Upper lobe of right lung (tissue), 1 donor: ENCODE measurements at regions not wholly inside any gene's neighbourhood (a gene's known extent, or its start where the extent isn't known, plus 50 kb on each side); places are given as distances from the start of the nearest gene placed in this dataset.

Experiments used
- ATAC-seq: fragments of 200-7000 bp; cut with Tn5 transposase; one replicate; pipeline ENCODE4 v1.9.1; 2020; ENCODE audit warnings: mild to moderate bottlenecking, moderate library complexity
- DNase-seq: peaks from one replicate; pipeline ENCODE4 v3.0.0-alpha.2; 2020
- H3K27ac ChIP-seq: fragments of 200-600 bp; one replicate; pipeline ENCODE4 v1.8.0; 2022
- H3K27me3 ChIP-seq: fragments of 200-600 bp; one replicate; pipeline ENCODE4 v1.8.0; 2022; ENCODE audit warnings: mild to moderate bottlenecking
- H3K36me3 ChIP-seq: fragments of 200-600 bp; one replicate; pipeline ENCODE4 v1.8.0; 2022
- H3K4me1 ChIP-seq: fragments of 200-600 bp; one replicate; pipeline ENCODE4 v1.8.0; 2022
- H3K4me3 ChIP-seq: fragments of 200-600 bp; one replicate; pipeline ENCODE4 v1.8.0; 2022; ENCODE audit warnings: mild to moderate bottlenecking
- H3K9me3 ChIP-seq: fragments of 200-600 bp; one replicate; pipeline ENCODE4 v1.8.0; 2022
- intact Hi-C: fragments of 100-400 bp; cut with DNase I; formaldehyde crosslinking; loops from one replicate; pipeline ENCODE4 v1.11.0; 2022
- TF ChIP-seq, protein P1 (sequence below): fragments of 200-600 bp; IDR thresholded peaks from one replicate; pipeline ENCODE4 v1.8.0; 2022; ENCODE audit warnings: antibody characterized with exemption
- donor health status: DM: no; HTN: yes; CAD: no; lungs with severe emphysema.

DNA sequence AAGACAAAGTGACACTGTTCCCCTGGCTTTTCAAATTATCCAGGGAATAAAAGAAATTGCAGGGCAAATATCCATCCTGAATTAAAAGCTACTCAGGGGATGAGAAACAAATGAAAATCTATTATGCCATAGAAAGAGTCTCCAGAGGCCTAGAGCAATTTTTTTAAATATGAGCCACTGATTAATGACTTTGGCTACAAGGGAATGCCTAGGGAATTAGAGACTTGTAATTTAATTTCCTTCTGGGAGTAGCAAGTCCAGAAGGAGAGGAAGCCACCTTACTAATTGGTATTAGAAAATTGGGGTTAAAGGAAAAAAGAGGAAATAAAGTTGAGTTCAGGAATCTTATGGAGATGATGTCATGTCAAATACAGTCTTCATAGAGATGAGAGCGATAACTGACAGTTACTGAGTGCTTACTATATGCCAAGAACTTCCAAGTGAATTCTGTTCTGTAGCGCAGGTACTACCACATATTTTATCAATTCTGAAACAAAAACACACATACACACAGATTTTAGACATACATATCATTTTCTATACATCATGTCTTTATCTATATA, 304.4 kb downstream of the DUSP6 start:
- intact Hi-C loops = no loop called here
- H3K27ac ChIP-seq = no peak overlapping the region
- H3K9me3 ChIP-seq = no peaks in the 10 kb centered on the region
- no peaks in the 10 kb centered on the region for H3K36me3 ChIP-seq
- no peaks in the 10 kb centered on the region for H3K27me3 ChIP-seq
- DNase-seq (no peak), ATAC-seq (no peak)
- no peaks in the 10 kb centered on the region for H3K4me1 ChIP-seq
- no peak overlapping the region for H3K4me3 ChIP-seq
- TF ChIP-seq, protein P1, sequence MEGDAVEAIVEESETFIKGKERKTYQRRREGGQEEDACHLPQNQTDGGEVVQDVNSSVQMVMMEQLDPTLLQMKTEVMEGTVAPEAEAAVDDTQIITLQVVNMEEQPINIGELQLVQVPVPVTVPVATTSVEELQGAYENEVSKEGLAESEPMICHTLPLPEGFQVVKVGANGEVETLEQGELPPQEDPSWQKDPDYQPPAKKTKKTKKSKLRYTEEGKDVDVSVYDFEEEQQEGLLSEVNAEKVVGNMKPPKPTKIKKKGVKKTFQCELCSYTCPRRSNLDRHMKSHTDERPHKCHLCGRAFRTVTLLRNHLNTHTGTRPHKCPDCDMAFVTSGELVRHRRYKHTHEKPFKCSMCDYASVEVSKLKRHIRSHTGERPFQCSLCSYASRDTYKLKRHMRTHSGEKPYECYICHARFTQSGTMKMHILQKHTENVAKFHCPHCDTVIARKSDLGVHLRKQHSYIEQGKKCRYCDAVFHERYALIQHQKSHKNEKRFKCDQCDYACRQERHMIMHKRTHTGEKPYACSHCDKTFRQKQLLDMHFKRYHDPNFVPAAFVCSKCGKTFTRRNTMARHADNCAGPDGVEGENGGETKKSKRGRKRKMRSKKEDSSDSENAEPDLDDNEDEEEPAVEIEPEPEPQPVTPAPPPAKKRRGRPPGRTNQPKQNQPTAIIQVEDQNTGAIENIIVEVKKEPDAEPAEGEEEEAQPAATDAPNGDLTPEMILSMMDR = no peak

DNA sequence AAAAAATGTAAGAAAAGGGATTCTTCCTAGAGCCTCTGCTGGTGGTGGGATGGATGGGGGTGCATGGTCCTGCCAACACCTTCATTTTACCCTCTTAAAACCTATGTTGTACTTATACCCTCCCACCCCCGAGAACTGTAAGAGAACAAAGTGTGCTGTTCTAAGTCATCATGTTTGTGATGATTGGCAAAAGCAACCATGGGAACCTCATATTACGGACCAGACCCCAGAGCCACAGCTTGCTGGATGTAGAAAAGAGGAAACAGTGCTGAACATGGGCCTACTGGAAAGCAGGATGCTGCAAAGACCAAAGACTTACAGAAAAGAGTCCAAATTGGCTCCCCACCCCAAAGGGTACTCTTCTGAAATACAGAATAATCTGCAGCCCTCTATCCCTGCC, 311.2 kb downstream of the DUSP6 start:
- DNase-seq (no peak), ATAC-seq (no peak)
- no peak overlapping the region for H3K4me3 ChIP-seq
- TF ChIP-seq, protein P1 = no peak
- H3K27ac ChIP-seq = no peak overlapping the region
- H3K36me3 ChIP-seq = no peaks in the 10 kb centered on the region
- H3K4me1 ChIP-seq = peaks cover 2% of the 10 kb centered on the region
- intact Hi-C loops = no loop called here
- H3K27me3 ChIP-seq = no peaks in the 10 kb centered on the region
- H3K9me3 ChIP-seq = no peaks in the 10 kb centered on the region

DNA sequence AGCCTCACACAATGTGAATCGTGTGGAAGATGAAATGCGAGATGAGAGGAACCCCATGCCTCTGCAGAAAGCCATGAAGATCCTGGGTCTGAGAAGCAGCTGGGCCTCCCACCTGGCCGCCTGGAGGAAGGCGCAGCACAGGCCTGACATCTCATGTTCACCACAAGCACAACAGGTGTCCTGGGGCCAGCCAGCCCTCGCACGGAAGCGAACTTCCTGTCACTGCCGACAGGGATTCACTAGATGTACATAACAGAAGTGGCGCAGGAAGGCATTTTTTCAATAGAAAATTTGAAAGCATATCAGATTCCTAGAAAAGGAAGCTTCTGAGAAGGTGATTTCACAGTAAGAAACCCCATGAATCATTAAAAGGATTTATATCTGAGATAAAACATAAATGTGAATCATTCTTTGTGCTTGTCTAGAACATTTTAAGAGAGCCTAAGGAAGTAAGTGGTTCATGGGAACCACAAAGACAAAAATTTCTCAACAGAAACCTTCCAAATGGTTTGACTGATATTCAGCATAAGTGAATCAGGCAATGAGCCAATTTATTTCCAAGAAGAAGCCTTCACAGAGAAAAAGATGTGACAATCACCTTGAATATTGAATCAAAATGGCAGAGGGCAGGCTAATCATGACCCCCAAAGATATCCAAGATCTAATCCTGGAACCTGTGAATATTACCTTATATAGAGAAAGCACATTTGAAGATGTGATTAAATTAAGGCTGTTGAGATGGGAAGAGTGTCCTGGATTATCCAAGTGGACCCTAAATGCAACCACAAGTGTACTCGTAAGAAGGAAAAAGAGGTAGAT, 311.9 kb downstream of the DUSP6 start:
- ATAC-seq = peak; percentile 40
- Histone ChIP-seq H3K4me3 (no peak overlapping the region), H3K9me3 (no peaks in the 10 kb centered on the region), H3K27ac (no peak overlapping the region), H3K27me3 (no peaks in the 10 kb centered on the region), H3K4me1 (peaks cover 2% of the 10 kb centered on the region), H3K36me3 (no peaks in the 10 kb centered on the region)
- intact Hi-C loops = no loop called here
- TF ChIP-seq, protein P1 = no peak
- no peak for DNase-seq

DNA sequence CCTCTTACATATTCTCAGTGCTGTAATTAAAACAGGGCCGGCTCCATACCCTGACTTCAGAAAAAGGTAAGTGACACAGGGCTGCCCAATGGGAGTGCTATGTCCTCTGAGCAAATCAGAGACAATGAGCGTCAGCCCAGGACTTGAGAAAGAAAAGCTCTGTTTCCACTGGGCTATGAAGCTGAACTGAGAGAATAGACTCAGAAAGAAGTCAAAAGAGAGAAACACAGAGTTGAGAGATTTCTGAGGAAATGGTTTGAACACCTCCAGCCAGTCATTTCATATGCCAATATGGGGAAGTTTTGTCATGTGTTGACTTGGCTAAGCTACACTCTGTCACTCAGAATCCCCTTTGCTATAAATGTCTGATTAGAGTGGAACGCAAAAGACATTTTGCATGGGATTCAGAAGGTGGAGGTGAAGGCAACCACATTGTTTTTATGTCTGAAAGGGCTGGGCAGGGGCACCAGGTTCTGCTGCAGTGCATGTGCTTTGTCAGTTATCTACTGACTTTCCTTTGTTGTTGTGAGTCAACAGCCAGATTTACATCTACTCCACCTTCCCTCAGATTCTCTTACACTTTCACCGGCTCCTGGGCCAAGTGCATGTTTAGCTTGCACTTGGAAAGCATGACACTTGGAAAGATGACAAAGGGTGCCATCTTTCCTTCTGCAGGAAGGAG, 313.3 kb downstream of the DUSP6 start:
- no peak overlapping the region for H3K27ac ChIP-seq
- H3K4me3 ChIP-seq = no peak overlapping the region
- H3K9me3 ChIP-seq = no peaks in the 10 kb centered on the region
- peaks cover 2% of the 10 kb centered on the region for H3K4me1 ChIP-seq
- TF ChIP-seq, protein P1 = no peak
- peak; percentile 47 for ATAC-seq
- DNase-seq = no peak
- intact Hi-C loops = no loop called here
- H3K36me3 ChIP-seq = no peaks in the 10 kb centered on the region
- no peaks in the 10 kb centered on the region for H3K27me3 ChIP-seq

- H3K27me3 ChIP-seq = no peaks in the 10 kb centered on the region
- H3K36me3 ChIP-seq = no peaks in the 10 kb centered on the region
- no peak overlapping the region for H3K4me3 ChIP-seq
- DNase-seq (no peak), ATAC-seq (no peak)
- H3K27ac ChIP-seq = no peak overlapping the region
- no peaks in the 10 kb centered on the region for H3K4me1 ChIP-seq
- TF ChIP-seq, protein P1 = no peak
- intact Hi-C loops = no loop called here
- H3K9me3 ChIP-seq = no peaks in the 10 kb centered on the region
These were observed 319.2 kb downstream of the DUSP6 start for GRCh38 chr12:89033062-89033461.
